Esophagus squamous epithelium (tissue), 5 donors: ENCODE measurements at regions not wholly inside any gene's neighbourhood (a gene's known extent, or its start where the extent isn't known, plus 50 kb on each side); places are given as distances from the start of the nearest gene placed in this dataset.
"Not testable (repeated sequence)": the region's sequence is repeated elsewhere in the genome, so short reads cannot be mapped to it uniquely, and the experiment has no call there.

Experiments used
- DNase-seq: peaks from one replicate; lab custom pipeline; 2025; lab: John Stamatoyannopoulos, UW
- H3K27ac ChIP-seq, 4 donors: fragments of 200-600 bp; sonication (generic); one replicate each; pipeline ENCODE4 v1.5.1; 2016 to 2019; ENCODE audit warnings: mild to moderate bottlenecking in 1 of 4
- H3K27me3 ChIP-seq, 4 donors: fragments of 200-600 bp; sonication (generic); 1 replicate in 3 of 4; 2 replicates in 1 of 4; pipeline versions ENCODE4 v1.5.1 to v1.6.0; 2017 to 2021; ENCODE audit warnings: antibody characterized with exemption in 1 of 4
- H3K36me3 ChIP-seq, 3 donors: fragments of 200-600 bp; sonication (generic); one replicate each; pipeline ENCODE4 v1.5.1; 2016 to 2019
- H3K4me1 ChIP-seq, 3 donors: fragments of 200-600 bp; sonication (generic); one replicate each; pipeline ENCODE4 v1.5.1; 2017 to 2019
- H3K4me3 ChIP-seq, 4 donors: fragments of 200-600 bp; sonication (generic); 1 replicate in 3 of 4; 2 replicates in 1 of 4; pipeline ENCODE4 v1.5.1; 2016 to 2019; ENCODE audit warnings: mild to moderate bottlenecking in 2 of 4, moderate library complexity in 1 of 4
- H3K9me3 ChIP-seq, 3 donors: fragments of 200-600 bp; sonication (generic); one replicate each; pipeline ENCODE4 v1.5.1; 2016 to 2019
- POLR2A ChIP-seq, 4 donors: fragments of 450-650 bp; IDR thresholded peaks; one replicate each; pipeline ENCODE4 v1.6.1; 2017; ENCODE audit warnings: antibody characterized with exemption in 4 of 4, mild to moderate bottlenecking in 4 of 4, moderate library complexity in 3 of 4
- WGBS, 2 donors: methylation state at CpG; one replicate each; pipeline ENCODE4 v1.1.5; 2018; 5-methylcytosine and 5-hydroxymethylcytosine counted together
- intact Hi-C: fragments of 100-400 bp; cut with DNase I; formaldehyde crosslinking; loops from one replicate; pipeline ENCODE4 v1.15.0; 2022
- TF ChIP-seq, protein P1 (sequence below), 6 experiments: fragments of 450-650 bp in 4 of 6; fragments of 200-600 bp in 2 of 6; sonication (generic) in 2 of 6; IDR thresholded peaks; one replicate each; pipeline ENCODE4 v1.5.1; 2016 to 2019; ENCODE audit warnings: antibody characterized with exemption in 6 of 6, mild to moderate bottlenecking in 4 of 6, moderate library complexity in 4 of 6
- donor health status: DM: yes; HTN: yes; CAD: no.

DNA sequence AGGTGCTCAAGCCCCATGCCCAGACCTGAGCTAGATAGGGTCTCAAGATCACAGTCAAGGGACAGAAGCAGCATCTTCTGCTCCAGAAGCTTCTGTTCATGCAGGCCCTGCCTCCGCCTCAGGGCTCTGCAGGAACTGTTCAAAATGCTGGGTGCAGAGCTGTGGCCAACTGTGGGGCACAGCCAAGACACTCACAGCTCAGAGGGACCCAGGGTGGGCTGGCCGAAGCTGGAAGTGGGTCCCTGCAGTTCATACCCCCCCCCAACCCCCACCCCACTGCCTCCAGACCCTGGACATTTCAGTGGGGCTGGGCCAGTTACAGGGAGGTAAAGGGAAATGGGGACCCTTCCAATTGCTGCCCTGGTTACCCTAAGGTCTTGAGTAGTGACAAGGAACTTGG is 129.0 kb downstream of the CRYBB2 start:
- H3K4me1 ChIP-seq = peaks cover 0 to 11% (median 0%) of the 10 kb centered on the region in 3 donors
- no peak overlapping the region for H3K27ac ChIP-seq
- no peaks in the 10 kb centered on the region for H3K27me3 ChIP-seq
- H3K4me3 ChIP-seq = no peak overlapping the region
- intact Hi-C loops = no loop called here
- DNase-seq = no peak
- no peak for TF ChIP-seq POLR2A (IDR thresholded peaks at IDR 0.05)
- TF ChIP-seq, protein P1, sequence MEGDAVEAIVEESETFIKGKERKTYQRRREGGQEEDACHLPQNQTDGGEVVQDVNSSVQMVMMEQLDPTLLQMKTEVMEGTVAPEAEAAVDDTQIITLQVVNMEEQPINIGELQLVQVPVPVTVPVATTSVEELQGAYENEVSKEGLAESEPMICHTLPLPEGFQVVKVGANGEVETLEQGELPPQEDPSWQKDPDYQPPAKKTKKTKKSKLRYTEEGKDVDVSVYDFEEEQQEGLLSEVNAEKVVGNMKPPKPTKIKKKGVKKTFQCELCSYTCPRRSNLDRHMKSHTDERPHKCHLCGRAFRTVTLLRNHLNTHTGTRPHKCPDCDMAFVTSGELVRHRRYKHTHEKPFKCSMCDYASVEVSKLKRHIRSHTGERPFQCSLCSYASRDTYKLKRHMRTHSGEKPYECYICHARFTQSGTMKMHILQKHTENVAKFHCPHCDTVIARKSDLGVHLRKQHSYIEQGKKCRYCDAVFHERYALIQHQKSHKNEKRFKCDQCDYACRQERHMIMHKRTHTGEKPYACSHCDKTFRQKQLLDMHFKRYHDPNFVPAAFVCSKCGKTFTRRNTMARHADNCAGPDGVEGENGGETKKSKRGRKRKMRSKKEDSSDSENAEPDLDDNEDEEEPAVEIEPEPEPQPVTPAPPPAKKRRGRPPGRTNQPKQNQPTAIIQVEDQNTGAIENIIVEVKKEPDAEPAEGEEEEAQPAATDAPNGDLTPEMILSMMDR (IDR thresholded peaks at IDR 0.05) = no peak
- 100% methylated on average over 1 of the region's 2 CpGs; no CpG with 5 or more reads in 1 of the 2 donors for WGBS, 2 donors
- H3K36me3 ChIP-seq = peaks cover 0 to 71% (median 6%) of the 10 kb centered on the region in 3 donors
- no peaks in the 10 kb centered on the region for H3K9me3 ChIP-seq

DNA sequence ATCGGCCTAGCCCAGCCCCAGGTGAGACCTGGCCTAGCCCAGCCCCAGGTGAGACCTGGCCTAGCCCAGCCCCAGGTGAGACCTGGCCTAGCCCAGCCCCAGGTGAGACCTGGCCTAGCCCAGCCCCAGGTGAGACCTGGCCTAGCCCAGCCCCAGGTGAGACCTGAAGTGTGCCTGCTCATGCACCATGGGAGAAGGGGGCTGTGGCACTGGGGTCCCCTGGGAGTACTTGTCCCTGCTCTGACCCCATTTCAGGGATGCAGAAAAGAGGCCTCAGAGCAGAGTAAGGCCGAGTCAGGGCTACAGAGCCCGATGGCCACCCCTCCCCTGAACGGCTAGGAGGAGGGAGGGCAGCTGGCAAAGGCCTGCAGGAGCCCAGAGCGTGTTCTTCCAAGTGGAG is 129.6 kb downstream of the CRYBB2 start:
- H3K27me3 ChIP-seq, H3K4me3 ChIP-seq, intact Hi-C loops, DNase-seq, H3K27ac ChIP-seq, H3K9me3 ChIP-seq: not testable (repeated sequence)
- Histone ChIP-seq H3K36me3 (peaks cover 6 to 77% (median 11%) of the 10 kb centered on the region in 3 donors), H3K4me1 (peaks cover 0 to 11% (median 0%) of the 10 kb centered on the region in 3 donors)
- 100% methylated on average over 1 of the region's 5 CpGs; no CpG with 5 or more reads in 1 of the 2 donors for WGBS, 2 donors

DNA sequence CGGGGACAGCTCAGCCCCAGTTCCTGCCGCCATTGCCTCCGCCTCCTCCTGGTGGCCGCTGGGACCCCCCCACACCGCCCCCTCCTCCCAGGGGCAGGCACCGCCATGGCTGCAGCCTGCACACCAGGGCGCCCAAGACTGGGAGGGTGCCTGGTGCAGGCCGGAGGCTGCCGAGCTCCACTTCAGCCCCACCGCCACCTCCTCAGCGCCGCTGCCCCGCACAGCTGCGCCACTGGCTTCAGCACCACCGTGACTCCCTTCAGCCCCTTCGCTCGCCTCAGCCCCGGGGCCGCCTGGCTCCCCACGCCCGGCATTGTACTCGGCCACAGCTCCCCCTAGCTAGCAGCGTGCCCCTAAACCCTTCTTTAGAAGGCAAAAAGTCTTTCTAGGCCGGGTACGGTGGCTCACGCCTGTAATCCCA is 131.1 kb downstream of the CRYBB2 start:
- Histone ChIP-seq H3K4me1 (peaks cover 0 to 11% (median 0%) of the 10 kb centered on the region in 3 donors), H3K36me3 (peaks cover 14 to 93% (median 19%) of the 10 kb centered on the region in 3 donors)
- no peak for DNase-seq

DNA sequence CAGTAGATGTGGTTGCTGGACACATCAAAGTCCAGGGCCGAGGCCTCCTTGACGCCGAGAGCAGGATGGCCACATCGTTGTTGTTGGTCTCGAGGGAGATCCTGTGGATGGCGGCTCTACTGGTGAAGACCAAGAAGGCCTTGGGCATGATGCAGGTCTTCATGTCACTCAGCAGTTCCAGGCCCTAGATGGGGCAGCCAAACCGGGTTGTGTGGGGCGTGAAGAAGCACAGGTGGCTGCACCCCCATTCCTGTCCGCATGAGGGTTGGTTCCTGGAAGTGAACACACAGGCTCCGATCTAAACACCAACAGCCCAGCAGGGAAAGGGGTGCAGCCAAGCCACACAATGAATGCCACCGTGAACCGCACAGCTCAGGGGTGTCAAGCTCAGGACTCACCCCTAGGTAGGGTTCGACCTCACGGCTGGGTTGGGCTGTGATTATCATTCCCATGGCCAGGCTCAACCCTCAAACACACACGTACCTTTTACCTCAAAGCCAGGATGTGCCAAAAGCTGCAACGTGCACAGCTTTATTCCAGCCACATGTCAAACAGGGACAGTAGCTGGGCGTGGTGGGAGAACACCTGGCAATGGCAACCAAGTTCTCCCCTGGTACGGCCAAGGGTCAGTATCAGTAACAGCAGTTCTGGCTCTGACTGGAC is 132.3 kb downstream of the CRYBB2 start:
- H3K36me3 ChIP-seq = peaks cover 14 to 98% (median 19%) of the 10 kb centered on the region in 3 donors

More for the DNA sequence above, 131.1 kb downstream of the CRYBB2 start:
- Histone ChIP-seq H3K27me3 (no peaks in the 10 kb centered on the region), H3K4me3 (no peak overlapping the region), H3K9me3 (no peaks in the 10 kb centered on the region), H3K27ac (no peak overlapping the region)
- TF ChIP-seq POLR2A (IDR thresholded peaks at IDR 0.05) = no peak
- TF ChIP-seq, protein P1 (IDR thresholded peaks at IDR 0.05) = no peak
- intact Hi-C loops = no loop called here
- WGBS, 2 donors = 83% methylated on average over 6 to 10 of the region's 26 CpGs

DNA sequence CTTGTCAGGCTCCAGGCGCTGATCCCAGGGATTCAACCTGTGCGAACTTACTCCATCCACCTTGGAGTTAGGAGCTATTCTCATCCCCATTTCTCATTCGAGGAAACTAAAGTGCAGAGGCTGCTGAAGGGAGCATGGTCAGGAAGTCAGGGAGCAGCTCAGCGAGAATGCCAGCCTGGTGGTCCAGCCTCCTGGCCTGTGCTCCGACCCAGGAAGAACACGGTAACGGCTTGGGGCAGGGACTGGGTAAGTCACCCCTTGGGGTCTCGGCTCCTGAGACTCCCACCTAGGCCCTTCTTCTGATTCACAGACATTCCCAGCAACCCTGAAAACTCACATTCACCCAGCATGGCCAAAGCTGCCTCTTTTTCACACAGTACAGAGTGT is 132.8 kb downstream of the CRYBB2 start:
- H3K36me3 ChIP-seq = peaks cover 19 to 98% (median 19%) of the 10 kb centered on the region in 3 donors
- TF ChIP-seq POLR2A (IDR thresholded peaks at IDR 0.05) = no peak
- TF ChIP-seq, protein P1 (IDR thresholded peaks at IDR 0.05) = no peak
- H3K9me3 ChIP-seq = no peaks in the 10 kb centered on the region
- no peak overlapping the region for H3K4me3 ChIP-seq
- H3K27ac ChIP-seq = no peak overlapping the region
- intact Hi-C loops = no loop called here
- peaks cover 0 to 11% (median 0%) of the 10 kb centered on the region in 3 donors for H3K4me1 ChIP-seq
- no peaks in the 10 kb centered on the region for H3K27me3 ChIP-seq
- WGBS, 2 donors = 92% methylated on average over 8 of the region's 8 CpGs
- no peak for DNase-seq

More for the DNA sequence above, 132.3 kb downstream of the CRYBB2 start:
- H3K27me3 ChIP-seq = no peaks in the 10 kb centered on the region
- WGBS, 2 donors = 94 to 96% methylated on average over 14 to 18 of the region's 18 CpGs
- no peak overlapping the region for H3K4me3 ChIP-seq
- intact Hi-C loops = no loop called here
- no peaks in the 10 kb centered on the region for H3K9me3 ChIP-seq
- no peak for TF ChIP-seq POLR2A (IDR thresholded peaks at IDR 0.05)
- TF ChIP-seq, protein P1 (IDR thresholded peaks at IDR 0.05) = no peak
- peaks cover 0 to 11% (median 0%) of the 10 kb centered on the region in 3 donors for H3K4me1 ChIP-seq
- H3K27ac ChIP-seq = no peak overlapping the region
- DNase-seq = no peak
